ENCODE measurements at regions not wholly inside any gene's neighbourhood (a gene's known extent, or its start where the extent isn't known, plus 50 kb on each side); places are given as distances from the start of the nearest gene placed in this dataset.

GRCh38 chr2:217438821-217439220 lies 564.0 kb downstream of the TNS1 start:
- DNase-seq (ENCODE audit: low read depth) = no peak
- no peak for TF ChIP-seq CTCF (conservative IDR thresholded peaks at IDR 0.05; ENCODE audit: low read depth, low read length)
- no peak overlapping the region for H3K4me3 ChIP-seq (ENCODE audit: low read depth, low read length)

GRCh38 chr2:217438136-217438535 lies 564.7 kb downstream of the TNS1 start:
- no peak for DNase-seq (ENCODE audit: low read depth)
- H3K4me3 ChIP-seq (ENCODE audit: low read depth, low read length) = no peak overlapping the region
- no peak for TF ChIP-seq CTCF (conservative IDR thresholded peaks at IDR 0.05; ENCODE audit: low read depth, low read length)

GRCh38 chr2:217437290-217437870 lies 565.4 kb downstream of the TNS1 start:
- no peak for DNase-seq (ENCODE audit: low read depth)
- no peak for TF ChIP-seq CTCF (conservative IDR thresholded peaks at IDR 0.05; ENCODE audit: low read depth, low read length)
- no peak overlapping the region for H3K4me3 ChIP-seq (ENCODE audit: low read depth, low read length)

GRCh38 chr2:217436386-217436785 lies 566.4 kb downstream of the TNS1 start:
- DNase-seq (ENCODE audit: low read depth) = no peak
- H3K4me3 ChIP-seq (ENCODE audit: low read depth, low read length) = no peak overlapping the region
- TF ChIP-seq CTCF (conservative IDR thresholded peaks at IDR 0.05; ENCODE audit: low read depth, low read length) = no peak

- no peak for TF ChIP-seq CTCF (conservative IDR thresholded peaks at IDR 0.05; ENCODE audit: low read depth, low read length)
- peak; percentile 80 for DNase-seq (ENCODE audit: low read depth)
- no peak overlapping the region for H3K4me3 ChIP-seq (ENCODE audit: low read depth, low read length)
Observed at GRCh38 chr2:217434180-217434975, 568.4 kb downstream of the TNS1 start.

GRCh38 chr2:217433522-217433921 lies 569.3 kb downstream of the TNS1 start:
- DNase-seq (ENCODE audit: low read depth) = no peak
- TF ChIP-seq CTCF (conservative IDR thresholded peaks at IDR 0.05; ENCODE audit: low read depth, low read length) = no peak
- H3K4me3 ChIP-seq (ENCODE audit: low read depth, low read length) = no peak overlapping the region

All from epithelial cell of proximal tubule (primary cell).